ENCODE measurements at regions not wholly inside any gene's neighbourhood (a gene's known extent, or its start where the extent isn't known, plus 50 kb on each side); places are given as distances from the start of the nearest gene placed in this dataset.

- H3K27me3 ChIP-seq (ENCODE audit: control insufficient read depth, insufficient read depth, low read length): no peaks in the 10 kb centered on the region
- H3K4me3 ChIP-seq (ENCODE audit: low read depth, low read length): no peak overlapping the region
- no peaks in the 10 kb centered on the region for H3K36me3 ChIP-seq (ENCODE audit: control insufficient read depth, insufficient read depth, low read length)
- H3K9ac ChIP-seq: no peak overlapping the region
- no peaks in the 10 kb centered on the region for H3K9me3 ChIP-seq (ENCODE audit: control insufficient read depth, low read length)
- no peak for TF ChIP-seq CTCF (IDR thresholded peaks at IDR 0.05)
- H3K4me1 ChIP-seq: no peaks in the 10 kb centered on the region
- no peak overlapping the region for H3K4me2 ChIP-seq (ENCODE audit: low read length)
- H3K27ac ChIP-seq: no peak overlapping the region
- H3K79me2 ChIP-seq: no peaks in the 10 kb centered on the region
- H2AFZ ChIP-seq: no peak overlapping the region
These were observed 52.7 kb upstream of the LAMA1 start for GRCh38 chr18:7170292-7170691.

GRCh38 chr18:7169601-7170000, 52.0 kb upstream of the LAMA1 start:
- no peak overlapping the region for H3K9ac ChIP-seq
- H3K27ac ChIP-seq: no peak overlapping the region
- no peaks in the 10 kb centered on the region for H3K4me1 ChIP-seq
- no peaks in the 10 kb centered on the region for H3K36me3 ChIP-seq (ENCODE audit: control insufficient read depth, insufficient read depth, low read length)
- H3K9me3 ChIP-seq (ENCODE audit: control insufficient read depth, low read length): no peaks in the 10 kb centered on the region
- H3K27me3 ChIP-seq (ENCODE audit: control insufficient read depth, insufficient read depth, low read length): no peaks in the 10 kb centered on the region
- H3K4me2 ChIP-seq (ENCODE audit: low read length): no peak overlapping the region
- no peak for TF ChIP-seq CTCF (IDR thresholded peaks at IDR 0.05)
- H3K79me2 ChIP-seq: no peaks in the 10 kb centered on the region
- H2AFZ ChIP-seq: no peak overlapping the region
- H3K4me3 ChIP-seq (ENCODE audit: low read depth, low read length): no peak overlapping the region

- Histone ChIP-seq H2AFZ (no peak overlapping the region), H3K9me3 (ENCODE audit: control insufficient read depth, low read length) (no peaks in the 10 kb centered on the region), H3K4me3 (ENCODE audit: low read depth, low read length) (no peak overlapping the region), H3K9ac (no peak overlapping the region), H3K36me3 (ENCODE audit: control insufficient read depth, insufficient read depth, low read length) (no peaks in the 10 kb centered on the region), H3K4me2 (ENCODE audit: low read length) (no peak overlapping the region), H3K27me3 (ENCODE audit: control insufficient read depth, insufficient read depth, low read length) (no peaks in the 10 kb centered on the region), H3K79me2 (no peaks in the 10 kb centered on the region), H3K4me1 (no peaks in the 10 kb centered on the region), H3K27ac (no peak overlapping the region)
- no peak for TF ChIP-seq CTCF (IDR thresholded peaks at IDR 0.05)
These were observed 50.8 kb upstream of the LAMA1 start for GRCh38 chr18:7168408-7168807.

All from parathyroid adenoma (tissue), 2 donors.